ENCODE measurements at regions not wholly inside any gene's neighbourhood (a gene's known extent, or its start where the extent isn't known, plus 50 kb on each side); places are given as distances from the start of the nearest gene placed in this dataset.

- Histone ChIP-seq H3K27ac (ENCODE audit: low read depth, low read length) (no peak overlapping the region), H2BK120ac (replicated peaks; ENCODE audit: low read depth, low read length) (no peak overlapping the region), H2AFZ (ENCODE audit: low read length) (no peak overlapping the region), H4K91ac (replicated peaks; ENCODE audit: insufficient read length, low read length) (no peak overlapping the region), H3K23me2 (ENCODE audit: low read depth, low read length) (no peaks in the 10 kb centered on the region), H4K5ac (ENCODE audit: insufficient read length, low read depth, low read length) (no peak overlapping the region), H2BK15ac (ENCODE audit: low read length) (no peak overlapping the region), H3K9me3 (ENCODE audit: insufficient read depth in 2 of 2, low read depth in 1 of 2, low read length in 1 of 2) (no peaks in the 10 kb centered on the region), H3K27me3 (replicated peaks in 1 of 4; ENCODE audit: control insufficient read depth in 3 of 4, extremely low read depth in 1 of 4, insufficient read depth in 3 of 4, low read length in 3 of 4) (no peaks in the 10 kb centered on the region), H3K23ac (ENCODE audit: insufficient read length) (no peak overlapping the region), H3K9ac (replicated peaks in 1 of 4; ENCODE audit: extremely low read depth in 1 of 4, low read depth in 3 of 4, low read length in 3 of 4) (no peak overlapping the region), H2BK12ac (ENCODE audit: low read depth, low read length) (no peak overlapping the region), H4K8ac (ENCODE audit: extremely low read depth, insufficient read depth, low read length) (no peak overlapping the region), H3K18ac (ENCODE audit: extremely low read depth, low read length) (no peak overlapping the region), H3K56ac (replicated peaks; ENCODE audit: insufficient read length, low read depth, low read length) (no peak overlapping the region), H2BK20ac (ENCODE audit: low read length) (no peak overlapping the region), H4K20me1 (replicated peaks in 1 of 2; ENCODE audit: control insufficient read depth in 1 of 2, insufficient read depth in 2 of 2, low read length in 2 of 2) (no peaks in the 10 kb centered on the region), H3K79me2 (ENCODE audit: control insufficient read depth in 1 of 2, insufficient read depth in 2 of 2, low read length in 2 of 2) (no peaks in the 10 kb centered on the region), H3K4ac (replicated peaks; ENCODE audit: insufficient read length, low read depth, low read length) (no peak overlapping the region), H3K4me1 (replicated peaks in 1 of 4; ENCODE audit: control insufficient read depth in 3 of 4, insufficient read depth in 4 of 4, low read length in 3 of 4) (peaks cover 0 to 3% (median 0%) of the 10 kb centered on the region in 4 experiments; a peak in 1 of 7 replicates), H3K36me3 (ENCODE audit: control insufficient read depth in 2 of 4, insufficient read depth in 4 of 4, low read length in 3 of 4) (no peaks in the 10 kb centered on the region), H3K4me3 (ENCODE audit: extremely low read depth in 1 of 4, insufficient read depth in 2 of 4, low read depth in 3 of 4, low read length in 4 of 4) (no peak overlapping the region), H3K79me1 (ENCODE audit: low read depth, low read length) (no peaks in the 10 kb centered on the region), H2AK5ac (ENCODE audit: low read depth, low read length) (no peak overlapping the region), H3K4me2 (ENCODE audit: insufficient read depth in 1 of 2, low read depth in 2 of 2, low read length in 2 of 2) (no peak overlapping the region), H3K14ac (ENCODE audit: insufficient read length) (no peak overlapping the region), H2BK5ac (ENCODE audit: low read depth, low read length) (no peak overlapping the region)
- FAIRE-seq = no peak
- ChIA-PET CTCF (ENCODE audit: partially characterized antibody) (interaction anchor here (0.6 to 6.8 kb wide), 7 partner anchors 10 to 848 kb away, joined by 3 to 38 read pairs (median 3); no protein-coding TSS in a partner anchor), POLR2A (ENCODE audit: partially characterized antibody) (no interaction called here)
- DNase-seq (ENCODE audit: low read depth in 1 of 2, low spot score in 2 of 2) = no peak
- 97% methylated on average over 3 of the region's 3 CpGs; no CpG with 5 or more reads in 1 of the 2 experiments for WGBS, 2 experiments (ENCODE audit: extremely low coverage in 1 of 2, insufficient coverage in 1 of 2, insufficient read length in 1 of 2, insufficient replicate concordance in 2 of 2, low coverage in 1 of 2, low lambda C conversion rate in 2 of 2, missing lambda C conversion rate in 1 of 2)
- no peak for TF ChIP-seq MAFK (IDR thresholded peaks at IDR 0.05; ENCODE audit: low read depth, low read length)
- no peak for TF ChIP-seq ATF2 (IDR thresholded peaks at IDR 0.05; ENCODE audit: low read length)
- no peak for TF ChIP-seq HDAC2 (IDR thresholded peaks at IDR 0.05; ENCODE audit: borderline replicate concordance in 1 of 2, low read depth in 2 of 2, low read length in 2 of 2)
- no peak for TF ChIP-seq NRF1 (IDR thresholded peaks at IDR 0.05; ENCODE audit: low read depth, low read length)
- TF ChIP-seq KDM4A (IDR thresholded peaks at IDR 0.05; ENCODE audit: low read depth, low read length, severe bottlenecking) = no peak
- TF ChIP-seq SAP30 (IDR thresholded peaks at IDR 0.05; ENCODE audit: insufficient read depth, insufficient replicate concordance, low read length) = no peak
- TF ChIP-seq, protein P1, sequence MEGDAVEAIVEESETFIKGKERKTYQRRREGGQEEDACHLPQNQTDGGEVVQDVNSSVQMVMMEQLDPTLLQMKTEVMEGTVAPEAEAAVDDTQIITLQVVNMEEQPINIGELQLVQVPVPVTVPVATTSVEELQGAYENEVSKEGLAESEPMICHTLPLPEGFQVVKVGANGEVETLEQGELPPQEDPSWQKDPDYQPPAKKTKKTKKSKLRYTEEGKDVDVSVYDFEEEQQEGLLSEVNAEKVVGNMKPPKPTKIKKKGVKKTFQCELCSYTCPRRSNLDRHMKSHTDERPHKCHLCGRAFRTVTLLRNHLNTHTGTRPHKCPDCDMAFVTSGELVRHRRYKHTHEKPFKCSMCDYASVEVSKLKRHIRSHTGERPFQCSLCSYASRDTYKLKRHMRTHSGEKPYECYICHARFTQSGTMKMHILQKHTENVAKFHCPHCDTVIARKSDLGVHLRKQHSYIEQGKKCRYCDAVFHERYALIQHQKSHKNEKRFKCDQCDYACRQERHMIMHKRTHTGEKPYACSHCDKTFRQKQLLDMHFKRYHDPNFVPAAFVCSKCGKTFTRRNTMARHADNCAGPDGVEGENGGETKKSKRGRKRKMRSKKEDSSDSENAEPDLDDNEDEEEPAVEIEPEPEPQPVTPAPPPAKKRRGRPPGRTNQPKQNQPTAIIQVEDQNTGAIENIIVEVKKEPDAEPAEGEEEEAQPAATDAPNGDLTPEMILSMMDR (IDR thresholded peaks at IDR 0.05; ENCODE audit: control extremely low read depth in 1 of 3, insufficient read depth in 1 of 3, low read depth in 1 of 3, low read length in 3 of 3) = no peak
- TF ChIP-seq, protein P2, sequence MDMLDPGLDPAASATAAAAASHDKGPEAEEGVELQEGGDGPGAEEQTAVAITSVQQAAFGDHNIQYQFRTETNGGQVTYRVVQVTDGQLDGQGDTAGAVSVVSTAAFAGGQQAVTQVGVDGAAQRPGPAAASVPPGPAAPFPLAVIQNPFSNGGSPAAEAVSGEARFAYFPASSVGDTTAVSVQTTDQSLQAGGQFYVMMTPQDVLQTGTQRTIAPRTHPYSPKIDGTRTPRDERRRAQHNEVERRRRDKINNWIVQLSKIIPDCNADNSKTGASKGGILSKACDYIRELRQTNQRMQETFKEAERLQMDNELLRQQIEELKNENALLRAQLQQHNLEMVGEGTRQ (IDR thresholded peaks at IDR 0.05; ENCODE audit: low read length) = no peak
Measured at GRCh38 chr6:132971676-132972075, 157.3 kb downstream of the RPS12 start.

Data from H1 (cell line).